ENCODE measurements at regions not wholly inside any gene's neighbourhood (a gene's known extent, or its start where the extent isn't known, plus 50 kb on each side); places are given as distances from the start of the nearest gene placed in this dataset.

- no peak for DNase-seq (ENCODE audit: low spot score in 2 of 2)
- intact Hi-C loops (cut with DNase I; ENCODE audit: low total_unique reads) = no loop called here
- Histone ChIP-seq H3K36me3 (no peaks in the 10 kb centered on the region), H3K4me1 (no peaks in the 10 kb centered on the region), H3K27ac (no peak overlapping the region), H3K4me3 (no peak overlapping the region), H3K27me3 (no peaks in the 10 kb centered on the region), H3K9me3 (no peaks in the 10 kb centered on the region)
- TF ChIP-seq POLR2AphosphoS5 (IDR thresholded peaks at IDR 0.05) (no peak), POLR2A (IDR thresholded peaks at IDR 0.05) (no peak)
- TF ChIP-seq, protein P1, sequence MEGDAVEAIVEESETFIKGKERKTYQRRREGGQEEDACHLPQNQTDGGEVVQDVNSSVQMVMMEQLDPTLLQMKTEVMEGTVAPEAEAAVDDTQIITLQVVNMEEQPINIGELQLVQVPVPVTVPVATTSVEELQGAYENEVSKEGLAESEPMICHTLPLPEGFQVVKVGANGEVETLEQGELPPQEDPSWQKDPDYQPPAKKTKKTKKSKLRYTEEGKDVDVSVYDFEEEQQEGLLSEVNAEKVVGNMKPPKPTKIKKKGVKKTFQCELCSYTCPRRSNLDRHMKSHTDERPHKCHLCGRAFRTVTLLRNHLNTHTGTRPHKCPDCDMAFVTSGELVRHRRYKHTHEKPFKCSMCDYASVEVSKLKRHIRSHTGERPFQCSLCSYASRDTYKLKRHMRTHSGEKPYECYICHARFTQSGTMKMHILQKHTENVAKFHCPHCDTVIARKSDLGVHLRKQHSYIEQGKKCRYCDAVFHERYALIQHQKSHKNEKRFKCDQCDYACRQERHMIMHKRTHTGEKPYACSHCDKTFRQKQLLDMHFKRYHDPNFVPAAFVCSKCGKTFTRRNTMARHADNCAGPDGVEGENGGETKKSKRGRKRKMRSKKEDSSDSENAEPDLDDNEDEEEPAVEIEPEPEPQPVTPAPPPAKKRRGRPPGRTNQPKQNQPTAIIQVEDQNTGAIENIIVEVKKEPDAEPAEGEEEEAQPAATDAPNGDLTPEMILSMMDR (IDR thresholded peaks at IDR 0.05) = no peak
These were observed 83.0 kb upstream of the PPARGC1A start for GRCh38 chr4:23972805-23973204.

DNA sequence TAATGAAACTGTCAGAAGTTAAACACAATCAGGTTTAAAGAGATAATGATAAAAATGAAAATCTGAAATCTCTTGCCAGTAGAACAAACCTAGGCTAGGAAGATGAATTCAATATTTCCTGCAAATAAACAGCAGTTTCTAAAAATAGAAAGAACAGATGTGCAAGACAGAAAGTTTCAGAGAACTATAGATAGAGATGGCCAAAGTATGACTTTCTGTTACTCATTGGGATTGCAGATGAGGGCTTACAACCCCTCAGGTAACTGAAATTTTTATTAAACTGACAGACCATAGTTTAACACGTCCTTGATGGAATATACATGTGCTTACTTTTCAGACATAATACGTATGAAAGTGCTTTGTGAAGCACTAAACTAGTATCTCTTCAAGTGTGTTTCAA lies 82.3 kb upstream of the PPARGC1A start:
- H3K27me3 ChIP-seq = no peaks in the 10 kb centered on the region
- TF ChIP-seq, protein P1 (IDR thresholded peaks at IDR 0.05) = no peak
- TF ChIP-seq POLR2AphosphoS5 (IDR thresholded peaks at IDR 0.05) (no peak), POLR2A (IDR thresholded peaks at IDR 0.05) (no peak)
- no peak overlapping the region for H3K4me3 ChIP-seq
- H3K27ac ChIP-seq = no peak overlapping the region
- no peaks in the 10 kb centered on the region for H3K36me3 ChIP-seq
- no peaks in the 10 kb centered on the region for H3K9me3 ChIP-seq
- H3K4me1 ChIP-seq = no peaks in the 10 kb centered on the region
- intact Hi-C loops (cut with DNase I; ENCODE audit: low total_unique reads) = no loop called here
- DNase-seq (ENCODE audit: low spot score in 2 of 2) = no peak

DNA sequence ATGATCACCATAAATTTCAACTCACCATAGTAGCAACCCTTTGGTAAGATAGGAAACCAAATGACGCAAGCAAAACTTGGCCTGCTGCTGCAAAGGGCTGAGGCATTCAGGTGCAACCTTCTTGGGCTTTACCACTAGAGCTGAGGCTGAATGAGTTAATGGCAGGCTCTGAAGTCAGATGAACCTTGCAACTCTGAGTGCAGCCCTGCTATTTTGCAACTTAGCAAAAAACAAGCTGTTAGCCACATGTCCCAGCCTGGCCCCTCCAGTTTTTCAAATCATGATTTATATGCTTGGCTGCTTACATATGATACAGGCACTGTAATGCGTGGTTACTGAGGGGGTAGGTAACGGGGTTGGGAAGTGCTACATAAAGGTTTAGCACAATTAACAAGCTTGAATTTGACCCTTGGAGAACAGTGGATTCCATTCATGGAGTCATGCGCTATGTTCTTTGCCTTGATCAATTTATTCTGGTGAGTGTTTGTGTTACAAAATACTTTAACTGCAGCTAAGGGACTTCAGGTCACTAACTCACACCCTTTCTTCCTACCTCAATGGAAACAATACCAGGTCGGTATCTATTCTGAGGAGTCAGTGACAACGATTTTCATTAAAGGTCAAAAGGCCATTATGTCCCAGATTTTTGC lies 80.5 kb upstream of the PPARGC1A start:
- no peaks in the 10 kb centered on the region for H3K9me3 ChIP-seq
- intact Hi-C loops (cut with DNase I; ENCODE audit: low total_unique reads) = no loop called here
- H3K4me1 ChIP-seq = no peaks in the 10 kb centered on the region
- DNase-seq (ENCODE audit: low spot score in 2 of 2) = no peak
- no peak for TF ChIP-seq POLR2A (IDR thresholded peaks at IDR 0.05)
- TF ChIP-seq, protein P1 (IDR thresholded peaks at IDR 0.05) = no peak
- TF ChIP-seq POLR2AphosphoS5 (IDR thresholded peaks at IDR 0.05) = no peak
- no peak overlapping the region for H3K4me3 ChIP-seq
- H3K27me3 ChIP-seq = no peaks in the 10 kb centered on the region
- no peaks in the 10 kb centered on the region for H3K36me3 ChIP-seq
- H3K27ac ChIP-seq = peak overlapping the region in 1 of 2 donors; percentile 39

DNA sequence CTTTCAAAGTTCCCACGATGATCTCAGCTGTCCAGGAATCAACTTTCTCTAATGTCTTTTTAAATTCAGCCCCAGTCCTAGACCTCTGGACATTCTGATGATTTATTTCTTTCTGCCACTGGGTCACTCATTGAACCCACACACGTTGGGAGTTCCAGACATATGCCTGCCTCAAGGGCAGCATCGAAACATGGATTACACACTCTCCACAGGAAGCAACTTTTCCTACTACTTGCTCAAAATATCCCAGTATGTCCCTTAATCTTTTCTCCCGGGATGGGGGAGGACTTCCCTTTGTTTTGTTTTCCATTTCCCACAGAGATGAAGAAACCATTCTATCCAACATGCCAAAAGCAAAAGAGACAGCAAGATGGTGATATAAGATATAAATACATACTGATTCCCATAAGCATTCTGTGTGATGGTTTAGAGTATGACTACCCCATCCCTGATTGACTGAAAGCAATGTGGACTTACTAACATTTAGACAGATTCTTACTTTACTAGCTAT lies 79.8 kb upstream of the PPARGC1A start:
- no peaks in the 10 kb centered on the region for H3K9me3 ChIP-seq
- intact Hi-C loops (cut with DNase I; ENCODE audit: low total_unique reads) = no loop called here
- H3K27ac ChIP-seq = peak overlapping the region in 1 of 2 donors; percentile 39
- no peak overlapping the region for H3K4me3 ChIP-seq
- no peaks in the 10 kb centered on the region for H3K36me3 ChIP-seq
- H3K4me1 ChIP-seq = no peaks in the 10 kb centered on the region
- H3K27me3 ChIP-seq = no peaks in the 10 kb centered on the region
- DNase-seq (ENCODE audit: low spot score in 2 of 2) = no peak
- no peak for TF ChIP-seq POLR2A (IDR thresholded peaks at IDR 0.05)
- TF ChIP-seq POLR2AphosphoS5 (IDR thresholded peaks at IDR 0.05) = no peak
- TF ChIP-seq, protein P1 (IDR thresholded peaks at IDR 0.05) = no peak

DNA sequence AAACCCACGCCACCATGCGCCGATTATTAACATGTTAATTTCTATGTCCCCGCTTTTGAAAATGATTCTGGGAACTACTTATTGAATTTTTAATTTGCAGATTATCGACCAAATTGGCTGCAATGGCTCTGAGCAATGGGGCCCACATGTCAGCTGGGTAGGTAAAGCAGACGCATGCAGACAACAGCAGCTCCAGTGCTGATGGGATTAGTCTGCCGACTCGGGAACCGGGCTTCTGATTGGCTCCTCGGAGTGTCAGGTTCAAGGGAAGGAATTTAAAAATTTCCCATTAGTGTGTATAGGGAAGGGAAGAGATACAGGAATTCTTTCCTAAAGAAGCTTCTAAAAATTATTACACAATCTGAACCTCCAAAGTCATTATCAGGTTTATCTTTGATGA lies 77.4 kb upstream of the PPARGC1A start:
- intact Hi-C loops (cut with DNase I; ENCODE audit: low total_unique reads) = no loop called here
- no peaks in the 10 kb centered on the region for H3K36me3 ChIP-seq
- H3K9me3 ChIP-seq = no peaks in the 10 kb centered on the region
- no peaks in the 10 kb centered on the region for H3K4me1 ChIP-seq
- TF ChIP-seq, protein P1 (IDR thresholded peaks at IDR 0.05) = no peak
- TF ChIP-seq POLR2AphosphoS5 (IDR thresholded peaks at IDR 0.05) (no peak), POLR2A (IDR thresholded peaks at IDR 0.05) (no peak)
- no peak overlapping the region for H3K4me3 ChIP-seq
- DNase-seq (ENCODE audit: low spot score in 2 of 2) = no peak
- no peak overlapping the region for H3K27ac ChIP-seq
- no peaks in the 10 kb centered on the region for H3K27me3 ChIP-seq
